Left kidney (tissue), 1 donor: ENCODE measurements at regions not wholly inside any gene's neighbourhood (a gene's known extent, or its start where the extent isn't known, plus 50 kb on each side); places are given as distances from the start of the nearest gene placed in this dataset.
"Not testable (repeated sequence)": the region's sequence is repeated elsewhere in the genome, so short reads cannot be mapped to it uniquely, and the experiment has no call there.

ENCODE experiments used
- DNase-seq: peaks from one replicate; pipeline ENCODE4 v3.0.0-alpha.2; 2013

DNA sequence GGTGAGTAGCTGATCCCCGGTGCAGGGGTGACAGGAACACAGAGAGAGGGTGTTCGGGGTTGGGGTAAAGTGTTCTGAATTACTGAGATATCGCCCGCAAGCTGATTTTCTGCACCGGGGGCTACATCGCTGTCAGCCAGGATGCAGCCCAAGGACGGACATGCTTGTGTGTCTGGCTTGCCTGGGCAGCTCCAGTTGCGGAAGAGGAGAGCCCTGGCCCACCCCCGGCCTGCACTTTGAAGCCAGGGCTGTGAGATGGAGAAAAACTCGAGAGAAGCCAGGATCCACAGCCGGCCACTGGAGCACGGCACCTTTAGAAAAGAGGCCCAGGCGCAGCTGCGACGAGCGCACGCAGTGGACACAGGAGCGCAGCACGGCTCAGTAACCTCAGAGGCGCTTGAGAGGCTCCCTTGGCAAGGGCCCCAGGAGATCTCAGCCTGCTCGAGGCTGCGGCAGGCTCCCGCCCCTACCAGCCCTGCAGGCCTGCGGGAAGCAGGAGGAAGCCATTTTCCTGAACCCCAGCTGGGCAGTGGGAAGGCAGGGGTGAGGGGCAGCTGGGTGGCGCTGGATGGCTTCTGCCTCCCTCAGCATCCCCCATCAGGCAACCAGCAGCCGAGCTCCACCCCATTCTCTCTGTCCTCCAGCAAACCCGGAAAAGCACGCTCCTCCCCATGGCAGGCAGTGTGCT lies 59.2 kb downstream of the C9orf50 start:
- no peak for DNase-seq

DNA sequence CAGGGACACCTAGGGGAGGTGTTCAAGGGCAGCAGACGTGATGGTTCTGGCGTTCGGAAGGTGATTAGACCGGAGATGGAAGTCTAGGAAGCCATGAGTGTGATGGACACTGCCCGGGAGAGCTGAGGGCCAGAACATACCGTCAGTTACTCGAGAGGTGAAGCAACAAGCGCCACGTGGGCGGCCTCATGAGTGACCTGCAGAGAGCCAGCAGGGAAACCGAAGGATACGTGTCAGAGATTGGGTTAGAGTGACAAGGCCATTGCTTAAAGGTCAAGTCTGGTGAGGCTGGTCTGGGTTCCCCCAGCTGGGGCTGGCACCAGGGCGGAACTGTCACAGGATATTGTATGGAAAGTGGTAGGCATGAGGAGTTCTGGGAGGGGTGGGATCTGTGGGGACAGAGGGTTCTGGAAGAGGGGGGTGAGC lies 60.0 kb downstream of the C9orf50 start:
- no peak for DNase-seq

DNA sequence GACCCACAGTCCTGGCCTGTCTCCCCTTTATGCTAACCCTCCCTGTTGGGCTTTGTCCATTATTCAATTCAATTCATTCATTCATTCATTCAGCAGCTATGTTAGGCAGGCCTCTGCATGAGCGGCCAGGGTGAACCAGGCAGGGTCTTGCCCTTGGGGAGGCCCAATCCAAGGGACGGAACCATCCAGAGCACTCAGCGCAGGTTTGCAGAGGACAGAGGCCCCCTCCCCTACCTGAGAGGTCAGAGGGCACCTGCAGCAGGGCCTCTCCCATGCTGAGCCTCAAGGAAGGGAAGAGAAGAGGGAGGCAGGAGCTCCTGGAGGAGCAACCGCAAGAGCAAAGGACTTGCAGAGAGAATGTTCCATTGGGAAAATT lies 61.4 kb downstream of the C9orf50 start:
- DNase-seq: no peak

DNA sequence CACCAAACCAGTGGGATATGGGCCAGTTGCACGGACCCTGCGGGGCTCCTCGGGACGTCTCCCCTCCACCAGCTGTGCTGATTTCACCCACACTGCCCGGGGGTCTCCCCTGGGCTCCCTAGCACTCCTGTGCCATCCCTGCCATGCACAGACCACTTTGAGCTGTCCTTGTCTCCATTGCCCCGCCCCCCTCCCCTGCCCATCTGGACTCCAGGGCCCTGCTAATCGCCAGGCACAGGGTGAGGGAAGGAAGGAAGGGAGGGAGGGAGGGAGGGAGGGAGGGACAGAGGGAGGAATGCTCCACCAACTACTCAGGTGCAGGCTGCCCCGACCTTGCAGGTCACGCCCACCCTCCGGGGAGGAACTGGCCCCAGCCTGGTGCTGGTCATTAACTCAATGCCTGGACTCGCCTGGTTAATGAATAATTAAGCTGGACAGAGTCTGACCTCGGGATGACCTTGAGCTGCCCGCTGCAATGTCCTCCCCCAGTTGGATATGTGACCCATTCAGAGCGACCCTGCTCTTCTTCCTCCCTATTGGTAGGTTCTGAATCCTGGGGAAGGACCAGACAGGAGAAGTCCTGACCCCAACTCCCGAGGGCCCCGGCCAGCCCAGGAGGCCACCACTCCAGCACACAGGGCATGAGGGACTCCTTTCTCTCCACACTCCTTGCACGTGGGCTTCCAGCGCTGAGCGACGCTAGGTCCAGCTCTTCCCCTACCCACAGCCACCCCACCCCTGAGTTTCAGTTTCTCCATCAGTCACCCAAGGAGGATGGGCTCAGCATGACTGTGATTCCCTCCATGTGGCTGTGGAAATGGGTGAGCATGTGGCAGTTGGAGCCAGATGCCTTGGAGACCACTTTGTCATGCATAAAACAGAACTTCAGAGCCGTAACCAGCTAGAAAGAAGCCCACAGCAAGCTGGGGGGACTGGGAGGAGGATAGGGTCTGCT lies 62.1 kb downstream of the C9orf50 start:
- no peak for DNase-seq

DNA sequence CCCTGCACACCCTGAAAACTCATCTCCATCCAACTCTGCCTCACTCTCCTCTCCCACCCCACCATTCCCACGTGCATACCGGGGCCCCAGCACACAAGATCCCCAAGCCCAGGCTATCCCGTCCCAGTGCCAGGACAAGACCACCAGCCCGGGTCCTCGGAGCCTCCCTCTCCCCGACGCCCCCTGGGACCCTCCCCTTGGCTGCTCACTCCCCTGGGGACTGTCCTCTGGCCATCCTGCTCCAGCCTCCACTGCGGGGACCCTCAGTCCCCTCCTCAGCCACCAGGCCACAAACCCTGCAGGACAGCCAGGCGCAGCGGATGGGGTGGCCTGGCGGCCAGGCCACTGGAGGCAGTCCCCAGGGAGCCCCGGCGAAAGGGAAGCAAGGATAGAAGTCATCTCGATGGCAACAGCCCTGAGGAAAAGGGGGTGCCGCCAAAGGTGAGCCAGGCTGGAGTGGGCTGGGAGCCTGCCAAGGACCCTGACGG lies 62.8 kb downstream of the C9orf50 start:
- no peak for DNase-seq

DNA sequence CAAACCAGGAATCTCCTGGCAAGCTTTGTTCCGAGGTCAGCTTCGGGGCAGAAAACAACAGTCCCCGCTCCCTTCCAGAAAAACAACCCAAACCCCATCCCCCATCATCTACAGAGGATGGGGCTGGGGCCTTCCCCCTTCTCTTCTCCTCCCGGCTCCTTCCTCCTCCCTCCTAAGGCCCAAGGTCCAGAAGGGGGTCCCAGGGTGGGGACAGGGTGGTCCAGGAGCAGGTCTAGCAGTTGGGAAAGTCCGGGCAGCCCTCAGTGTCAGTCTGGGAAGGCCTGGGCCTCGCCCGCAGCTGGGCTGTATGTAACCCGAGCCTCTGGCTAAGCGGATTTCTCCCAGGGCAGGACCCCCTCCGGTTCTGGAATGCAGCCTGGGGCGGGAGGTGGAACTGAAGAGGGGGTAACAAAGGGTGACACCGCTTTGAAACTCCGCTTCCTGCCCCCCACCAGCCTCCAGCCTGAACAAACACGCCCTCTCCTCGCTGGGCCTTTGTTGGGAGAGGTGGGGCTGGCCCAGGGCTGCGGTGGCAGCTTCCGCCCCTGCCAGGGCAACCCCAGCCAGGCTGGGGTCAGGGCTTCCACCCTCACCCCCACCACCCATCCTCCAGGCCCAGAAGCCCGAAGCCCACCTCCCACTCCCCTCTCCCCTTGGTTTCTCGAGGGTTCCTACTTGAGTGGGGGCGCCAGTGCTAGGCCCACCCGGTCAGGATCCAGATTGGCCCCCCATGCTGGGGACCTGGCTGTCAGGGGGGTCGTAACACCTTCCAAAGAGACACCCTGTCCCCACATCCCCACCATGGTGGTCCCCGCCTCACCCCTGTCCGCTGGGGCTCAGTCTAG lies 63.5 kb downstream of the C9orf50 start:
- DNase-seq: peak; percentile 91

DNA sequence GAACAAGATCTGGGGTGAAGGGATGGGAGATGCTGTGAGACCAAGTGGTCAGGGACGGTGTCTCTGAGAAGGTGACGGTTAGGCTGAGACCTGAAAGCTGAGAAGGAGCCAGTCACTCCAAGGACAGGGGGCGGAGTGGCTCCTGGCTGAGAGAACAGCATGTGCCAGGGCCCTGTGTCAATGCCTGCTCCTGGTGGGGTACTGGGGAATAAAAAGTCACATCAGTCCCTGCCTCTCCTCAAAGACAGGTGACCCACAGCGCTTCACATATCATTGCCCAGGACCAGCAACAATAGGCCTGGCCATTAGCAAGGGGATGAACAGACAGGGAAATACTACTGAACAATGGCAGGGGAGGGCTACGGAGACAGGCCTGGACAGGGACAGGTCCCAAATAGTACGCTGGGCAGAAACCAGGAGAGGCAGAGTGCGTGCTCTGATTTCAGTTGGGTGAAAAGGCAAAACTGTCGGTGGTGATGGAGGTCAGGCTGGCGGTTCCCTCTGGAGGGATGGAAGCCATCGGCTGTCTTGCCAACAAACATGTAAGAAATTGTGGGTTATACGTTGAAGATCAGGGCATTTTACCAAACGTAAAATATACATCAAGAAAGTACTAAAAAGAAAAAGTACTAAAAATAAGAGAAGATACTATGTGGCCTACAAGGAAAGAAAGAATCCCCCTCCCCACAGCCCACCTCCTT lies 64.3 kb downstream of the C9orf50 start:
- DNase-seq: no peak

DNA sequence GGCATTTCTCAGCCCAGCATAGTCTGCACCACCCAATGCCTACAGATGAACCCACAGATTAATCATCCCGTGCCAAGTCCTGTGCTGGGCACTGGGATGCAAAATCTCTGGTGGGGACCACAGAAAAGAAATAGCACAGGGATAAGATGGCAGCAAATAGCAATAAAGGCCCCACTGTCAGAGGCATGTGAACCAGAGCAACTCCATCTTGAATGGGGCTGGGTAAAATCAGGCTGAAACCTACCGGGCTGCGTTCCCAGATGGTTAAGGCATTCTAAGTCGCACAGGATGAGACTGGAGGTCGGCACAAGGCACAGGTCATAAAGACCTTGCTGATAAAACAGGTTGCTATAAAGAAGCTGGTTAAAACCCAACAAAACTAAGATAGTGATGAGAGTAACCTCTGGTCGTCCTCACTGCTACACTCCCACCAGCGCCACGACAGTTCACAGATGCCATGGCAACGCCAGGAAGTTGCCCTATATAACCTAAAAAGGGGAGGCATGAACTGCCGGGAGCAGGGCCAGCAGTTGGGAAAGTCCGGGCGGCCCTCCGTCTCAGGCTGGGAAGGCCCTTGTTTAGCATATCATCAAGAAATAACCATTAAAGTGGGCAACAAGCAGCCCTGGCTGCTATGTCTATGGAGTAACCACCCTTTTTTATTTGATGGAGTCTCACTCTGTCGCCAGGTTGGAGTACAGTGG lies 65.2 kb downstream of the C9orf50 start:
- DNase-seq: no peak

DNA sequence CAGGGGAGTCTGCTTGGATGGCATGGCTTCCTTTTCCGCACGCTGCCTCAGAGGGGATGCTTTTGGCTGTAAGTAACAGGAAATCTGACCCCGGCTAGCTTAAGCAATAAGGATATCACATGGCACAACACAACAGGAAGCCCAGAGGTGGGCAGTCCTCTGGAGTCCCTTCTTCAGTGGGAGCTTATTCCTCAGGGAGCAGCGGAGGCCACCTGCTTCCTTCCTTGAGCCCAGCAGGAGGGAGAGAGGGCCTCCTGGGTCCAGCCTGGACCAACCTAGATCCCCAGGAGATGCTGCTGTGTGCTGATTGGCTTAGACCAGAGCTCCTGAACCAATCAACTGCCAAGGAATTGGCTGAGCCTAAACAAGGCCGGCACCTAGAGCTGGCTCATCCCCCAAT lies 66.3 kb downstream of the C9orf50 start:
- no peak for DNase-seq

DNA sequence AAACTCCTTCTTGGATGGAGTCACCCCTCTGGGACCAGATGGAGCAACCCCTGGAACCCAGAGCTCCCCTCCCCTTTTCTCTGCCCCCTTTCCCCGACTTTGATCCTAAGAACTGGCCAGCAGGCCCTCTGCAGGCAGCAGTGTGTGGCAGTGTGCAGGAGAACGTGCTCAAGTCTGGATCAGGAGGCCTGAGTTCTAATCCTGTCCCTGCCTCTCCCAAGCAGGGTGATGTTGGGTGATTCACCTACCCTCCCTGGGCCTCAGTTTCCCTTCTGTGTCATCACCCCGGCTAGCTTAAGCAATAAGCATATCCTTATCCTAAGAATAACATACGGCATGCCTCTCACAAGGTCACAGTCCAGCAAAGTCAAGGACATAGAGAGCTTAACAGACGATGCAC lies 67.6 kb downstream of the C9orf50 start:
- no peak for DNase-seq

DNA sequence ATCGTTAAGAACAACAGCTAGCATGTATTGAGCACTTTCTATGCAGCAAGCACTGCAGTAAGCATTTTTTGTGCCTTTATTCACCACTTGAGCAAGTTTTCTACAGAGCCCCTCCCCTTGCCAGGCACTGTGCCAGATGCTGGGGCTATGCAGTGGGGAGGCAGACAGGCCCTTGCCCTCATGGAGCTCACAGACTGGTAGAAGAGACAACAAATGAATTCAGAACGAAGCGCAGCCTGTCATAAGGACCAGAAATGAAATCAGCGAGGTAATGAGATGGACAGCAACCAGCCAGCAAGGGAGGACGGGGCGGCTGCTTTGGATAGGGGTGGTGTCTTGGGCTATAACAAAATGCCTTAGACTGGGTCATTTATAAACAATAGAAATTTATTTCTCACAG lies 68.8 kb downstream of the C9orf50 start:
- DNase-seq: no peak

DNA sequence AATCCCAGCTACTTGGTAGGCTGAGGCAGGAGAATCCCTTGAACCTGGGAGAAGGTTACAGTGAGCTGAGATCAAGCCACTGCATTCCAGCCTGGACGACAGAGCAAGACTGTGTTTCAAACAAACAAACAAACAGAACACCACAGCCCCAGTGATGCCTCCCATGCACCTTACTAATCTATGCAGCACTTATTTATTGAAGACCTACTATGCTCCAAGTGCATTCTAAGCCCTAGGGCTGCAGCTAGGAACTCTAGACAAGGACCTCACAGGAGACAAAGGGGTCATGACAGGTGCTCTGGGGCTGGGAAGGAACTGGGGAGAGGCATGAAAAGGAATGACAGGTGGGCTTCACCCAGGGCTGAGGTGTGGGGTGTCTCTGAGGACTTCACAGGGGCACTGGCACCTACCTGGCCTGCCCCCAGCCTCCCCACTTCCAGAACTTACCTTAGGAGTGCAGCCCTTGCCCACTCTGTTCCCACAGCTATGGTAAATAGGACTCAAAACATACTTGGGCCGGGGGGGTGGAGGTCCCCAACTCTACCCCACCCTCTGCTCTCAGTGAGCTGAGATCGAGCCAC lies 69.4 kb downstream of the C9orf50 start:
- no peak for DNase-seq

DNA sequence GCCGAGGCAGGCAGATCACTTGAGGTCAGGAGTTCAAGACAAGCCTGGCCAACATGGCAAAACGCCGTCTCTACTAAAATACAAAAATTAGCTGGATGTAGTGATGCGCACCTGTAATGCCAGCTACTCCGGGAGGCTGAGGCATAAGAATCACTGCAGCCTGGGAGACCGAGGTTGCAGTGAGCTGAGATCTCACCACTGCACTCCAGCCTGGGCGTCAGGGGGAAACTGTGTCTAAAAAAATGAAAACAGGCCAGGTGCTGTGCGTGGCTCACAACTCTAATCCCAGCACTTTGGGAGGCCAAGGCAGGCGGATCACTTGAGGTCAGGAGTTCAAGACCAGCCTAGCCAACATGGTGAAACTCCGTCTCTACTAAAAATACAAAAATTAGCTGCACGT lies 69.9 kb downstream of the C9orf50 start:
- not testable (repeated sequence) for DNase-seq

DNA sequence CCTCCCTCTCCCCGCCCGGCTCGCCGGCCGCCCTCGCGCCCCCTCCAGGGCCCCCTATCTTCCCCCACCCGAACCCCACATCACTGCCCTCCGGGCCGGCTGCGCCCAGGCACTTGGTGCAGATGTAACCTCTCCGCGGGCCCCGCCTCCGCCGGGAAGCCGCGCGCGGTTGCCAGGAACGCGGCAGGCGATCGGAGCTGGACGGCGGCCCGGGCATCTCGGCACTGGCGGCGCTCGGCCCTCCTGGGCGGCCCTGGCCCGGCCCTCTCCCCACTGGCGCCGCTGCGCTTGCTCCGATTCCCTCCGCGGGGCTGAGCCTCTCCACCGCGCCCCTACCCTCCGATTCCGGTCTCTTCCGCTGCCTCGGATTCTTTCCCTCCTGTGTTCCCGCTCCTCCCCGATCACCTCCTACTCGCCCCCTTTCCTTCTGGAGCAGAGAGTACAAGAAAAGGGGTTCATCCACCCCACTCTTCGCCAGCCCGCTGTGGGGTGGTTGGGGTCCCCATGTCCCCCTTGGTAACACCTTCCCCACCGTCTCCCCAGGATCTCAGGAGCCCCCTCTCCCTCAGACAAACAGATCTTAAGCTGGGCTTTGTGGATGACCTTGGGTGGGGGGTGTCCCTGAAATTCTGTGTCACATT lies 70.6 kb downstream of the C9orf50 start:
- DNase-seq: no peak

DNA sequence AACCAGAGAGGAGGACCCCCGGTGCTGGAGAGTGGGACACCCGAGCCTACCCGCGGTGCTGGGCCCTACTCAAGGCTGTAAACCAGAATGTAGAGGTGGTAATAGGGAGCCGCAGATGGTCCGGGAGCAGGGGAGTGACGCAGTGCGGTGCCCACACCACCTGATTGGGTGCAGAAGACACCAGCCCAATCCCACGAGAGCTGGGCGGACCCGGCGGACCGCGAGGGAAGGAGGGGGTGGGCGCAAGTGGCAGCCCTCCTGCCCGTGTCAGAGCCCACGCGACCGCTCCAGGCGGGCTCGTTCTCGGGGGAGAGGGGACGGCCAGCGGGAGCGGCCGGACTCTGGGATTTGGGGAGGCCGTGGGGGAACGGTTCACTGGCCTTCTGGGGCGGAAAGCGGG lies 71.2 kb downstream of the C9orf50 start:
- no peak for DNase-seq

DNA sequence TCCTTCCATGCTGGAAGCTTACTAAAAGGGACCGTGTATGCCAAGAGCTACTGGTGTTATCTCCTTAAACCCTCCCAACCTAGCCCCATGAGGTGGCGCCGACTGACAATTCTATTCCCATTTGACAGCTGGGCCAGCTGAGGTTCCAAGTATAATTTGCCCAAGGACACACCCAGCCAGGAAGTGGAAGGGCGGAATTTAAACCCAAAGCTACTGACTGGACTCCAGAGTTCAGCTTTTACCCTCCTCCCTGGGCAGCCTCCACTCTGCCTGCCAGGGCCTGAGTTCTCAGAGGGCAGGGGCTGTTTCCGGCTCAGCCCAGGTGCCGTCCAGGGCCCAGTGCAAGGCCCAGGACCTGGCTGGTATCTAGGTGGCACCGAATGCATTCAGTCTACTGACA lies 71.8 kb downstream of the C9orf50 start:
- no peak for DNase-seq

DNA sequence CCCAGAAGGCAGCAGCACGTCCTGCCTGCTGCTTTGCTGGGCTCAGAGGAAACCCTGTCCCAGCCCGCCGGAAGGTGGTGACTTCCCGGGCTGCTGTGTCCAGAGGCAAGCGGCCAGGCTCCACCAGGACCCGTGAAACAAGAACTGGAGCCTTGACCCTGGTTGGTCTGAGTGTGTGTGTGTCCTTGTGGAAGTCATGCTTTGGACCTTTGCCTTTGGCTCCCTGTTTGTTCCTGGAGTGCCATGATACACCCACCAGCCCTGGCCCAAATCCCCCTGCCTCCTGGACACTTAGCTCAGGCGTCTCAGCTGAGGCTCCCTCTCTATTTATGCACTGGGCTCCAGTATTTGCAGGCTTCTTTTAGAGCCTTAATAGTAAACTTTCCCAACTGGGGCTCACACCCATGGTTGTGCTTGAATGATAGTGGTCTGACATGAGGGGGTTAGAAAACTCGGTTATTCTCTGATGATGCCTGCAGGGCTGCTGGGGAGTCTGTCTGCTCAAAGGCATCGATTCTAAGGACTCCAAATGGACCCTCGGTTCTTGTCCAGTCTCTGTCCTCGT lies 72.2 kb downstream of the C9orf50 start:
- DNase-seq: no peak

DNA sequence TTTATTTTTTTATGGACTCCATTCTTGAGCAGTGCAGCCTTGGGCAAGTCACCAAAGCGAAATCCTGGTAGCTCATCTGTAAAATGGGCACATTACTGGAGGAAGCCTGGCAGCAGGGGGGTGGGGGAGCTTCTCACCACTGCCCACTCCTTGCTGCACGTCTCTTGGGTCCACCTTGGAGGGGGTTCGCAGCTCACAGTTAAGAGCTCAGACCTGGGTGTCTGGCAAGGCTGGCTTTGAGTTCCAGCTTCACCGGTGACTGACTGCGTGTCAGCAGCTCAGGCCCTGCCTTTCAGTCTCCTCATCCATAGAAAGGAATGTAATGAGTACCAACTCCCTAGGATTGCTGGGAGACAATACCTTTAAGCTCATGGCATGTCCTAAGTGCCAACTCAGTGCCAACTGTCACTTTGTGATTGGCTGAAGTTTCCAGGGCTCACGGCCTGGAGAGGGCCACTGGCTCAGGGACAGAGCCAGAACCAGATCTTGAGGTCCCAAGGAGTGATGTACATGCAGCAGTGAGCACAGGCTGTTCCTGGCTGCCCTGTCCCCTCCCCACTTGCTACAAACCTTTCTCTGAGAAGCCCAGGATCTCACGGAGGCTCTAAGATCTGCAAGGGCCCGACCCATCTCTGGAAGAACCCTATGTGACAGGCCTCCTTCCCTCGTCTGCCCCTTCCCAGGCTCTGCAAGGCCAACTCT lies 72.9 kb downstream of the C9orf50 start:
- no peak for DNase-seq

DNA sequence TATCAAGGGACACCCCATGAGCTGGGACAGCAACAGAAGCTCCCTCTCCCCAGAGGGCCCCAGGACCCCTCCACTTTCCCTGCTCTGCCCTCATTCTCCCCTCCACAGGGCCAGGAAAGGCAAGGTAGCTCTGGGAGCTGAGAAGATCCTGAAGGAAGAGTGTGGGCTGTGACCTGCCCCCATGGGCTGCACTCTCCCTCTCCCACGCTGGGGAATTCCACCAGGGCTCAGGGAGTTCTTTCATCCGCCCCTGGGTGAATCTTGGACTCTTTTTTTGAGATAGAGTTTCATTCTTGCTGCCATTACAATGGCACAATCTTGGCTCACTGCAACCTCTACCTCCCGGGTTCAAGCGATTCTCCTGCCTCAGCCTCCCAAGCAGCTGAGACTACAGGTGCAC lies 73.8 kb downstream of the C9orf50 start:
- no peak for DNase-seq
